HFFc6 (cell line): ENCODE measurements at regions not wholly inside any gene's neighbourhood (a gene's known extent, or its start where the extent isn't known, plus 50 kb on each side); places are given as distances from the start of the nearest gene placed in this dataset.
"Not testable (repeated sequence)": the region's sequence is repeated elsewhere in the genome, so short reads cannot be mapped to it uniquely, and the experiment has no call there.

Experiments used
- DNase-seq: peaks from one replicate; pipeline ENCODE4 v3.0.0-alpha.2; 2018
- H3K27ac Mint-ChIP-seq: 2 replicates; pipeline ENCODE4 v1.8.0; 2020; ENCODE audit warnings: mild to moderate bottlenecking, mixed read lengths
- H3K27me3 Mint-ChIP-seq: 2 replicates; pipeline ENCODE4 v1.8.0; 2021; ENCODE audit warnings: mild to moderate bottlenecking, moderate library complexity, mixed read lengths; ENCODE audit not compliant: insufficient read depth
- H3K36me3 Mint-ChIP-seq: 2 replicates; pipeline ENCODE4 v1.8.0; 2021; ENCODE audit warnings: low read depth, mixed read lengths
- H3K4me1 Mint-ChIP-seq: 2 replicates; pipeline ENCODE4 v1.8.0; 2020; ENCODE audit warnings: low read depth, mixed read lengths
- H3K4me3 Mint-ChIP-seq: 2 replicates; pipeline ENCODE4 v1.8.0; 2020; ENCODE audit warnings: mild to moderate bottlenecking, moderate library complexity, mixed read lengths
- H3K9me3 Mint-ChIP-seq: 2 replicates; pipeline ENCODE4 v1.8.0; 2020; ENCODE audit warnings: mild to moderate bottlenecking, mixed read lengths
- CTCF ChIP-seq: fragments of 200-600 bp; sonication (generic); IDR thresholded peaks from 2 replicates; pipeline ENCODE4 v1.5.0; 2021; ENCODE audit warnings: antibody characterized with exemption, mild to moderate bottlenecking

DNA sequence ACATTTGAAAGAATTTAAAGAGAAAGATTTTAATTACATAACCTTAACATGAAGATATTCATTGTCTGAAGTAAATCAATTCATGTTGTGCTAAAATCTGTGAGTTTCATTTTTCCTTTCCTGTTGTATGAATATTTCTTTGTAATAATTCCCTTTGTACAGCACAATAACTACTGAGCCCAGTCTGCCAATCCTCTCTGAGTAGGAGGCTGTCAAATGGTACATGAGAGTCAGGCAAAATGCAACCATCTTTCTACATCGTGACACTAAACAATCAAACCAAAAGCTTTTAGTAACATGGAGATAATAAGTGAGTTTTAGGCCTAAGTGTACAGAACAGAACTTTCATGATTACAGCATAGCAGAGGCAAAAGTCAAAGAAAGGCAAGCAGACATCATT, 165.5 kb downstream of the PLPPR4 start:
- Mint-ChIP-seq H3K4me1 (no peaks in the 10 kb centered on the region), H3K9me3 (peaks cover 3% of the 10 kb centered on the region; the same call in 1 of the 2 replicates), H3K4me3 (no peak overlapping the region), H3K27ac (no peak overlapping the region), H3K36me3 (no peaks in the 10 kb centered on the region), H3K27me3 (no peaks in the 10 kb centered on the region)
- no peak for DNase-seq
- no peak for TF ChIP-seq CTCF

DNA sequence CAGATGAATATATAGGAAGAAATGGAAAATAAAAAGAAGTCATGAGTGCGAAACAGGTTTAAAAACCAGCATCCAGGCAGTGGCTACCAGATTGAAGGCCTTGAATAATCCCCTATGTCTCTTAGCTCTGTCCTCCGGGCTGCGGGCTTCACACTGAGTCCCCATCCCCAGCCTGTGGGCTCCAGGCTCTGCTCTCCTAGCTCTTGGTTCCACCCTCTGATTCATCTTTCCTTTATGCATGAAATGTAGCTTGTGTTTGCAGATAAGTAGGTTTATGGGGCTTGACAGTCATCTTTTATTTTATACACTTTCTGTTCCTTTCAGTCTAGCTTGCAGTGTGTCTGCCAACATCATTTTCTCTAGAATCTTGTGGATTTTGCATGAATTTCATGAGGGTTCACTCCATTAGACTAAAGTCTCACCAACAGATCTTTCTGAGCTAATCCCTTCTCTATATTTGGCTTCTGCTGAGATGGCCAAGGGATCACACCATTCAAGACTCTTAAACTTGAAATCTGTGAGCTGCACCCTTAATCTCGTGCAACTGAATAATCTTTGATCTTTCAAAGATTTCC, 174.5 kb downstream of the PLPPR4 start:
- Mint-ChIP-seq H3K4me3 (no peak overlapping the region), H3K9me3 (no peaks in the 10 kb centered on the region), H3K4me1 (peaks cover 20% of the 10 kb centered on the region), H3K27me3 (no peaks in the 10 kb centered on the region; the same call in 1 of the 2 replicates), H3K36me3 (no peaks in the 10 kb centered on the region), H3K27ac (no peak overlapping the region)
- TF ChIP-seq CTCF = no peak
- DNase-seq = no peak

GRCh38 chr1:99439433-99440075, 175.3 kb downstream of the PLPPR4 start:
- Mint-ChIP-seq H3K4me3 (no peak overlapping the region), H3K36me3 (no peaks in the 10 kb centered on the region), H3K27me3 (no peaks in the 10 kb centered on the region; the same call in 1 of the 2 replicates), H3K27ac (no peak overlapping the region), H3K9me3 (peaks cover 4% of the 10 kb centered on the region; the same call in 1 of the 2 replicates), H3K4me1 (peaks cover 24% of the 10 kb centered on the region)
- TF ChIP-seq CTCF = no peak
- no peak for DNase-seq

DNA sequence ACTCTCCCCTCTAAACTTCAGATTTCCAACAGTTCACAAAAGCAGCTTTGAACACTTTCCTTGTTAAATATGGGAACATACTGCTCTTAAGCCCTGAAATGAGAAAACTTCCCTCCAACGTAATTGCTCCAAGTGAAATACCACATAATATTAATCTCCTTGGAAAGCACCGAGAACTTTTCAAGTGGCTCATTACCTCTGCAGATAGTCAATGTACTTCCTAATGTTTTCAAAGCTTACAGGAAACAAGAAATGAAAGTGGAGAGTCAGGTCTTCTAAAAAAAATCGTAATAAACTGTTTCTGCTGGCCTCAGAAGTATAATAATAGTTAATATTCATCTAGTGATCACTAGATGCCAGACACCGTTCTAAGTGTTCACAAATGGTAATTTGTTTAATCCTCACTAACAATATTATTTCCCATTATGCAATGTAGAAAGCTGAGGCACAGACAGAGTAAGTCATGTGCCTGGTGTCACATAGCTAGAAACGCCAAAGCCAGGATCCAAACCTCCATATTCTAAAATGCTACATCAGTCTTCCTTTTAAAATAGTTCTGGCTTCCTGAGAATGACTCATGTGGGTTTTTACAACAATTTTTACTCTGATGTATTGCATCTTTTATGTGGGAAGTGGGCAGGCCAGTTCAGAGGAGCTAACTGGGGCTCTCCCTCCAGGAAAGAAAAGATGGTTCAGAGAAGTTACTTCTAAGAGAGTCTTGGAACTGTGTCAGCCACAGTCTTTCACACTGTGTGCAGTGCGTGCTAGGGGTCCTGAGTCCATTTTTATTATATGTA, 177.2 kb downstream of the PLPPR4 start:
- peaks cover 38% of the 10 kb centered on the region for H3K4me1 Mint-ChIP-seq
- peak; percentile 45 for DNase-seq
- H3K9me3 Mint-ChIP-seq = peaks cover 4% of the 10 kb centered on the region; the same call in 1 of the 2 replicates
- no peaks in the 10 kb centered on the region for H3K36me3 Mint-ChIP-seq
- H3K27me3 Mint-ChIP-seq = no peaks in the 10 kb centered on the region
- H3K4me3 Mint-ChIP-seq = no peak overlapping the region
- TF ChIP-seq CTCF = no peak
- H3K27ac Mint-ChIP-seq = no peak overlapping the region; the same call in 1 of the 2 replicates

GRCh38 chr1:99444211-99444927, 180.1 kb downstream of the PLPPR4 start:
- H3K27me3 Mint-ChIP-seq, H3K27ac Mint-ChIP-seq, H3K9me3 Mint-ChIP-seq, DNase-seq, H3K4me3 Mint-ChIP-seq, H3K36me3 Mint-ChIP-seq: not testable (repeated sequence)
- H3K4me1 Mint-ChIP-seq = peaks cover 30% of the 10 kb centered on the region
